KOPT-K1 (cell line): ENCODE measurements at regions not wholly inside any gene's neighbourhood (a gene's known extent, or its start where the extent isn't known, plus 50 kb on each side); places are given as distances from the start of the nearest gene placed in this dataset.
"Not testable (repeated sequence)": the region's sequence is repeated elsewhere in the genome, so short reads cannot be mapped to it uniquely, and the experiment has no call there.

Experiments used
- H3K27ac ChIP-seq: fragments of 200-600 bp; sonication (generic); 2 replicates; pipeline ENCODE4 v1.5.1; 2016; ENCODE audit warnings: antibody characterized with exemption, mild to moderate bottlenecking, low read depth, low read length; ENCODE audit not compliant: poor library complexity, severe bottlenecking
- H3K36me3 ChIP-seq: fragments of 200-600 bp; sonication (generic); 2 replicates; pipeline ENCODE4 v1.5.1; 2017; ENCODE audit warnings: antibody characterized with exemption, mild to moderate bottlenecking, low read length, moderate library complexity; ENCODE audit not compliant: insufficient read depth
- H3K9me3 ChIP-seq: fragments of 200-600 bp; sonication (generic); 2 replicates; pipeline ENCODE4 v1.5.1; 2017; ENCODE audit warnings: antibody characterized with exemption, low read length, mild to moderate bottlenecking; ENCODE audit not compliant: insufficient read depth, poor library complexity, severe bottlenecking

DNA sequence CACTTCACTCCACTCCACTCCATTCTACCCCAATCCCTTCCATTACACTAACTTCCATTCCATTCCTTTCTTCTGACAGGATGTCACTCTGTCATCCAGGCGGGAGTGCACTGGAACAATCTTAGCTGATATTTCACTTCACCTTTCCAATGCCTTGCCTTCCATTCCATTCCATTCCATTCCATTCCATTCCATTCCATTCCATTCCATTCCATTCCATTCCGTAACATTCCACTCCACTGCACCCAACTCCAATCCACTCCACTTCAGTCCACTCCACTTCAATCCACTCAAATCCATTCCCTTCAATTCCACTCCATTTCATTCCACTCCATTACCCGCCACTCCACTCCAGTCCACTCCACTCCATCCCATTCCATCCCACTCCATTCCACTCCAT is 1099.4 kb downstream of the TSPY10 start:
- H3K27ac ChIP-seq, result no peak overlapping the region
- peaks cover 7% of the 10 kb centered on the region for H3K9me3 ChIP-seq
- H3K36me3 ChIP-seq, result no peaks in the 10 kb centered on the region

DNA sequence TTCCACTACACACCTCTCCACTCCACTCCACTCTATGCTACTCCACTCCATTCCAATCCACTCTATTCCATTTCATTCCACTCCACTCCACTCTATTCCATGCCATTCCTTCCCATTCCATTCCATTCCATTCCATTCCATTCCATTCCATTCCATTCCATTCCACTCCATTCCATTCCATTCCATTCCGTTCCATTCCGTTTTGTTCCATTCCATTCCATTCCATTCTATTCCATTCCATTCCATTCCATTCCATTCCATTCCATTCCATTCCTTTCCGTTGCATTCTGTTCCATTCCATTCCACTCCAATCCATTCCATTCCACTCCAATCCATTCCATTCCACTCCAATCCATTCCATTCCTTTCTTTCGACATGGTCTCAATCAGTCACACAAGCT is 1121.1 kb downstream of the TSPY10 start:
- not testable (repeated sequence) for H3K27ac ChIP-seq, H3K36me3 ChIP-seq
- H3K9me3 ChIP-seq, result peaks cover 19% of the 10 kb centered on the region

GRCh38 chrY:10657120-10657519 is 1129.4 kb downstream of the TSPY10 start:
- H3K36me3 ChIP-seq, H3K27ac ChIP-seq: not testable (repeated sequence)
- peaks cover 94% of the 10 kb centered on the region for H3K9me3 ChIP-seq

- Histone ChIP-seq H3K36me3 (no peaks in the 10 kb centered on the region), H3K9me3 (peaks cover 56% of the 10 kb centered on the region), H3K27ac (no peak overlapping the region)
Measured at GRCh38 chrY:10666785-10667184, 1139.1 kb downstream of the TSPY10 start.

DNA sequence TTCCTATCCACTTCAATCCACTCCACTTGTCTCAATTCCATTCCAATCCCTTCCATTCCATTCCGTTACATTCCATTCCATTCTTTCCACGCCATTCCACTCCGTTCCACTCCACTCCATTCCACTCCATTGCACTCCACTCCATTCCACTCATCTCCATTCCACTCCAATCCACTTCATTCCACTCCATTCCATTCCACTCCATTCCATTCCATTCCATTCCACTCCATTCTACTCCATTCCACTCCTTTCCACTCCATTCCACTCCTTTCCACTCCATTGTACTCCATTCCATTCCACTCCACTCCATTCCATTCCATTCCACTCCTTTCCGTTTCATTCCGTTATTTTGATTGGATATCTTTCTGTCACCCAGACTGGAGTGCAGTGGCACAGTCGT is 1158.7 kb downstream of the TSPY10 start:
- H3K9me3 ChIP-seq, result peaks cover 73% of the 10 kb centered on the region

More for the DNA sequence above, 1158.7 kb downstream of the TSPY10 start:
- Histone ChIP-seq H3K27ac (no peak overlapping the region), H3K36me3 (no peaks in the 10 kb centered on the region)
